Progenitor cell of endocrine pancreas (in vitro differentiated cells): ENCODE measurements at regions not wholly inside any gene's neighbourhood (a gene's known extent, or its start where the extent isn't known, plus 50 kb on each side); places are given as distances from the start of the nearest gene placed in this dataset.

Source experiments
- DNase-seq: peaks from one replicate; pipeline ENCODE4 v3.0.0; 2021; ENCODE audit warnings: low spot score; ENCODE audit not compliant: unreplicated experiment
- H3K27ac Mint-ChIP-seq: 2 replicates; pipeline ENCODE4 v1.8.0; 2021; ENCODE audit warnings: mild to moderate bottlenecking, moderate library complexity, mixed read lengths
- H3K27me3 Mint-ChIP-seq: 2 replicates; pipeline ENCODE4 v1.8.0; 2021; ENCODE audit warnings: mixed read lengths
- H3K36me3 Mint-ChIP-seq: 2 replicates; pipeline ENCODE4 v1.8.0; 2022; ENCODE audit warnings: mixed read lengths; ENCODE audit not compliant: insufficient read depth
- H3K4me1 Mint-ChIP-seq: 2 replicates; pipeline ENCODE4 v1.8.0; 2021; ENCODE audit warnings: low read depth, mixed read lengths
- H3K4me3 Mint-ChIP-seq: 2 replicates; pipeline ENCODE4 v1.8.0; 2021; ENCODE audit warnings: low read depth, mild to moderate bottlenecking, moderate library complexity, mixed read lengths
- H3K9me3 Mint-ChIP-seq: 2 replicates; pipeline ENCODE4 v1.8.0; 2021; ENCODE audit warnings: low read depth, mixed read lengths
- CTCF ChIP-seq: fragments of 200-600 bp; sonication (generic); IDR thresholded peaks from one replicate; pipeline ENCODE4 v1.5.0; 2021; ENCODE audit warnings: antibody characterized with exemption, mild to moderate bottlenecking; ENCODE audit not compliant: unreplicated experiment

- H3K9me3 Mint-ChIP-seq = no peaks in the 10 kb centered on the region
Observed at GRCh38 chr2:194424683-194425209, 1232.3 kb upstream of the SLC39A10 start.

GRCh38 chr2:194411221-194411620 lies 1245.8 kb upstream of the SLC39A10 start:
- H3K27ac Mint-ChIP-seq = no peak overlapping the region

More at GRCh38 chr2:194424683-194425209, 1232.3 kb upstream of the SLC39A10 start:
- Mint-ChIP-seq H3K4me3 (no peak overlapping the region), H3K27me3 (no peaks in the 10 kb centered on the region), H3K4me1 (peaks cover 1% of the 10 kb centered on the region), H3K36me3 (no peaks in the 10 kb centered on the region), H3K27ac (no peak overlapping the region)
- DNase-seq = no peak
- TF ChIP-seq CTCF = no peak

GRCh38 chr2:194395818-194396217 lies 1261.2 kb upstream of the SLC39A10 start:
- no peak overlapping the region for H3K4me3 Mint-ChIP-seq
- no peak for TF ChIP-seq CTCF
- H3K36me3 Mint-ChIP-seq = no peaks in the 10 kb centered on the region
- H3K27ac Mint-ChIP-seq = no peak overlapping the region
- no peak for DNase-seq
- H3K27me3 Mint-ChIP-seq = no peaks in the 10 kb centered on the region
- H3K9me3 Mint-ChIP-seq = peaks cover 9% of the 10 kb centered on the region
- H3K4me1 Mint-ChIP-seq = no peaks in the 10 kb centered on the region

More at GRCh38 chr2:194411221-194411620, 1245.8 kb upstream of the SLC39A10 start:
- H3K4me1 Mint-ChIP-seq = no peaks in the 10 kb centered on the region
- no peaks in the 10 kb centered on the region for H3K36me3 Mint-ChIP-seq
- no peak for DNase-seq
- no peak overlapping the region for H3K4me3 Mint-ChIP-seq
- H3K27me3 Mint-ChIP-seq = no peaks in the 10 kb centered on the region
- TF ChIP-seq CTCF = no peak
- H3K9me3 Mint-ChIP-seq = no peaks in the 10 kb centered on the region

- Mint-ChIP-seq H3K27ac (no peak overlapping the region), H3K4me1 (no peaks in the 10 kb centered on the region), H3K4me3 (no peak overlapping the region), H3K9me3 (peaks cover 25% of the 10 kb centered on the region), H3K36me3 (no peaks in the 10 kb centered on the region), H3K27me3 (no peaks in the 10 kb centered on the region)
- TF ChIP-seq CTCF = no peak
- no peak for DNase-seq
Observed at GRCh38 chr2:194385376-194385775, 1271.7 kb upstream of the SLC39A10 start.

GRCh38 chr2:194383401-194383800 lies 1273.6 kb upstream of the SLC39A10 start:
- no peak for TF ChIP-seq CTCF
- no peak for DNase-seq
- Mint-ChIP-seq H3K36me3 (no peaks in the 10 kb centered on the region), H3K27me3 (no peaks in the 10 kb centered on the region), H3K4me3 (no peak overlapping the region), H3K9me3 (peaks cover 33% of the 10 kb centered on the region), H3K27ac (no peak overlapping the region), H3K4me1 (no peaks in the 10 kb centered on the region)
